Activated CD8-positive, alpha-beta T cell treated with anti-CD3 and anti-CD28 coated beads for 36 hours (primary cell): ENCODE measurements at regions not wholly inside any gene's neighbourhood (a gene's known extent, or its start where the extent isn't known, plus 50 kb on each side); places are given as distances from the start of the nearest gene placed in this dataset.

Experiments used
- ATAC-seq: fragments of 200-7000 bp; cut with Tn5 transposase; one replicate; pipeline ENCODE4 v1.10.0; 2021; ENCODE audit warnings: mild to moderate bottlenecking, moderate library complexity
- CTCF ChIA-PET: fragments of 350-600 bp; sonication (Branson Sonifier 250); formaldehyde crosslinking; loops from one replicate; lab custom pipeline; 2021; ENCODE audit warnings: antibody characterized with exemption; lab: Charles Lee
- POLR2A ChIA-PET: fragments of 350-600 bp; sonication (Branson Sonifier 250); formaldehyde crosslinking; loops from one replicate; lab custom pipeline; 2021; ENCODE audit warnings: antibody characterized with exemption; lab: Charles Lee
- DNase-seq: peaks from one replicate; pipeline ENCODE4 v3.0.0-alpha.2; 2020
- H3K27ac Mint-ChIP-seq: one replicate; pipeline ENCODE4 v1.8.0; 2021; ENCODE audit warnings: mild to moderate bottlenecking, mixed read lengths
- H3K27me3 Mint-ChIP-seq: one replicate; pipeline ENCODE4 v1.8.0; 2021; ENCODE audit warnings: mixed read lengths
- H3K36me3 Mint-ChIP-seq: one replicate; pipeline ENCODE4 v1.8.0; 2021; ENCODE audit warnings: low read depth, mixed read lengths
- H3K4me1 Mint-ChIP-seq: one replicate; pipeline ENCODE4 v1.8.0; 2021; ENCODE audit warnings: low read depth, mixed read lengths
- H3K4me3 Mint-ChIP-seq: one replicate; pipeline ENCODE4 v1.8.0; 2021; ENCODE audit warnings: mild to moderate bottlenecking, moderate library complexity, mixed read lengths
- H3K9me3 Mint-ChIP-seq: one replicate; pipeline ENCODE4 v1.8.0; 2021; ENCODE audit warnings: mixed read lengths
- intact Hi-C: fragments of 100-400 bp; cut with micrococcal nuclease; formaldehyde crosslinking; loops from one replicate; pipeline ENCODE4 v1.10.0; 2022
- TF ChIP-seq, protein P1 (sequence below): fragments of 200-600 bp; IDR thresholded peaks from one replicate; pipeline ENCODE4 v1.8.0; 2022; ENCODE audit warnings: antibody characterized with exemption, mild to moderate bottlenecking

DNA sequence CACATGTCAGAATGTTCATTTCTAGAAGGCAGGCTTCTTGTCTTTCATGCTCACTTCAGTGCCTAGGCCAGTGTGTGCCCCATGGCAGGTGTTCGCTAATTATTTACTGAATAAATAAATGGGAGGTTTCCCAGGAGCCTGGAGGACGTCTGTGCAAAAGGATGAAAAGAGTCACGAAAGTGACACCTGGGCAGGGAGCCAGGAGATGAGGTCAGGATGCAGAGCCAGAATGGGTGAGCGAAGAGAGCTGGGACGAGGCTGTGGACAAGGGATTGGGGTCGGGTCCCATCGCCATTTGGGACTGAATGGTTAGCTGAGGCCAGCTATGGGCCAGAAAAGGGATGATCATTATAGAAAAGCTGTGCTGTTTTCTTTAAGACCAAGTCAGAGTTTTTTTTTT, 560.4 kb downstream of the TBC1D22A start:
- Mint-ChIP-seq H3K4me3 (no peak overlapping the region), H3K36me3 (no peaks in the 10 kb centered on the region), H3K9me3 (no peaks in the 10 kb centered on the region), H3K27me3 (peaks cover 11% of the 10 kb centered on the region), H3K27ac (no peak overlapping the region), H3K4me1 (no peaks in the 10 kb centered on the region)
- ChIA-PET POLR2A (no interaction called here), CTCF (no interaction called here)
- DNase-seq (no peak), ATAC-seq (no peak)
- intact Hi-C loops, result no loop called here
- TF ChIP-seq, protein P1, sequence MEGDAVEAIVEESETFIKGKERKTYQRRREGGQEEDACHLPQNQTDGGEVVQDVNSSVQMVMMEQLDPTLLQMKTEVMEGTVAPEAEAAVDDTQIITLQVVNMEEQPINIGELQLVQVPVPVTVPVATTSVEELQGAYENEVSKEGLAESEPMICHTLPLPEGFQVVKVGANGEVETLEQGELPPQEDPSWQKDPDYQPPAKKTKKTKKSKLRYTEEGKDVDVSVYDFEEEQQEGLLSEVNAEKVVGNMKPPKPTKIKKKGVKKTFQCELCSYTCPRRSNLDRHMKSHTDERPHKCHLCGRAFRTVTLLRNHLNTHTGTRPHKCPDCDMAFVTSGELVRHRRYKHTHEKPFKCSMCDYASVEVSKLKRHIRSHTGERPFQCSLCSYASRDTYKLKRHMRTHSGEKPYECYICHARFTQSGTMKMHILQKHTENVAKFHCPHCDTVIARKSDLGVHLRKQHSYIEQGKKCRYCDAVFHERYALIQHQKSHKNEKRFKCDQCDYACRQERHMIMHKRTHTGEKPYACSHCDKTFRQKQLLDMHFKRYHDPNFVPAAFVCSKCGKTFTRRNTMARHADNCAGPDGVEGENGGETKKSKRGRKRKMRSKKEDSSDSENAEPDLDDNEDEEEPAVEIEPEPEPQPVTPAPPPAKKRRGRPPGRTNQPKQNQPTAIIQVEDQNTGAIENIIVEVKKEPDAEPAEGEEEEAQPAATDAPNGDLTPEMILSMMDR, result no peak

GRCh38 chr22:47320560-47320959, 558.1 kb downstream of the TBC1D22A start:
- TF ChIP-seq, protein P1, result no peak
- ATAC-seq (no peak), DNase-seq (no peak)
- intact Hi-C loops, result no loop called here
- Mint-ChIP-seq H3K4me1 (no peaks in the 10 kb centered on the region), H3K9me3 (no peaks in the 10 kb centered on the region), H3K36me3 (no peaks in the 10 kb centered on the region), H3K27me3 (peaks cover 11% of the 10 kb centered on the region), H3K27ac (no peak overlapping the region), H3K4me3 (no peak overlapping the region)
- ChIA-PET POLR2A (no interaction called here), CTCF (no interaction called here)

GRCh38 chr22:47318041-47318737, 555.7 kb downstream of the TBC1D22A start:
- Mint-ChIP-seq H3K4me3 (no peak overlapping the region), H3K27ac (no peak overlapping the region), H3K9me3 (peaks cover 4% of the 10 kb centered on the region), H3K4me1 (no peaks in the 10 kb centered on the region), H3K36me3 (no peaks in the 10 kb centered on the region), H3K27me3 (peaks cover 12% of the 10 kb centered on the region)
- intact Hi-C loops, result no loop called here
- DNase-seq (no peak), ATAC-seq (no peak)
- POLR2A ChIA-PET, result interaction anchor here (0.7 to 1.2 kb wide), 2 partner anchors 9 to 383 kb away, joined by 3 read pairs; no protein-coding TSS in a partner anchor
- TF ChIP-seq, protein P1, result no peak
- CTCF ChIA-PET, result no interaction called here

DNA sequence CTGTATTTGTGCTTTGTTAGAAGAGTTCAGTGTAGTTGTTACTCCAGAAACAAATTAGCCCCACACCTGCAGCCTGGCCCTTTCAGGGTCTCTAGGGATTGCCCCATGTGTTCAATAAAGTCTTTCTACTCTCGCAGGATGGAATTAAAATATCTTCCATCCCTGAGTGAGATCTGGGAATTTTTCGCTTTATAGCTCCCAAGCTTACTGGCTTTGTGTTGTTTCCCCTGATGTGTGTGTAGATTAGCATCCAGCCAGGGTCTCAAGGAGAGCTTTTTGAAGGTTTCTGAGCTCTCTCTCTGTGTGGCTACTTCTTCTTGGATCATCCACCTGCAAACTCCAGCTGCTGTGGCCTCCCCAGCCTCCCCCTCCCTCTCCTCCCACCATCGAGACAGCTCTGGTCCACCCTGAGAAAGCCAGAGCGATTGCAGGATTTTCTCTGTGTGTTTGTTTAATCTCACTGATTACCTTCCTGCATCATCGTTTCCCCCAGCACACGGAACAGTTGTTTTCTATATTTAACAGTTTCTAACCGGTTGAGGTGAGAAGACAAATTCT, 553.5 kb downstream of the TBC1D22A start:
- H3K4me1 Mint-ChIP-seq, result no peaks in the 10 kb centered on the region
- intact Hi-C loops, result no loop called here
- peaks cover 8% of the 10 kb centered on the region for H3K9me3 Mint-ChIP-seq
- no peak for ATAC-seq
- H3K27me3 Mint-ChIP-seq, result peaks cover 13% of the 10 kb centered on the region
- TF ChIP-seq, protein P1, result no peak
- ChIA-PET POLR2A (no interaction called here), CTCF (no interaction called here)
- H3K4me3 Mint-ChIP-seq, result no peak overlapping the region
- no peak overlapping the region for H3K27ac Mint-ChIP-seq
- no peaks in the 10 kb centered on the region for H3K36me3 Mint-ChIP-seq
- DNase-seq, result no peak

DNA sequence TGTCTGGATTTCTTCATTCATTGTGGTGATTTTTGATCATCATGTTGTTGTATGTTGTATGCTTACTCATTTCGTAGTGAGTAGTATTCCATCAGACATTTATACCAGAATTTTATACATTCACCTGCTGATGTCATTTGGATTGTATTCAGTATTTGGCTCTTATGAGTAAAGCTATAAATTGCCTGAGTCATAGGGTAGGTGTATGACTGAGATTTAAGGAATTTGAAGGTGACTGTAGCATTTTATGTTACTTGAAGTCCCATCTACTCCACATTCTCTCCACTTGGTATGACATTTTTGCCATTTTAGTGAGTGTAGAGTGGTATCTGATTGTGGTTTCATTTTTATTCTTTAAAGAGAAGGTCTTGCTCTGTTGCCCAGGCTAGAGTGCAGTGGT, 548.2 kb downstream of the TBC1D22A start:
- ChIA-PET POLR2A (no interaction called here), CTCF (no interaction called here)
- H3K4me3 Mint-ChIP-seq, result no peak overlapping the region
- no peaks in the 10 kb centered on the region for H3K4me1 Mint-ChIP-seq
- no peaks in the 10 kb centered on the region for H3K36me3 Mint-ChIP-seq
- H3K27ac Mint-ChIP-seq, result no peak overlapping the region
- no peak for ATAC-seq
- H3K9me3 Mint-ChIP-seq, result peaks cover 15% of the 10 kb centered on the region
- DNase-seq, result no peak
- H3K27me3 Mint-ChIP-seq, result peaks cover 4% of the 10 kb centered on the region
- TF ChIP-seq, protein P1, result no peak
- intact Hi-C loops, result no loop called here
